ENCODE measurements at regions not wholly inside any gene's neighbourhood (a gene's known extent, or its start where the extent isn't known, plus 50 kb on each side); places are given as distances from the start of the nearest gene placed in this dataset.

DNA sequence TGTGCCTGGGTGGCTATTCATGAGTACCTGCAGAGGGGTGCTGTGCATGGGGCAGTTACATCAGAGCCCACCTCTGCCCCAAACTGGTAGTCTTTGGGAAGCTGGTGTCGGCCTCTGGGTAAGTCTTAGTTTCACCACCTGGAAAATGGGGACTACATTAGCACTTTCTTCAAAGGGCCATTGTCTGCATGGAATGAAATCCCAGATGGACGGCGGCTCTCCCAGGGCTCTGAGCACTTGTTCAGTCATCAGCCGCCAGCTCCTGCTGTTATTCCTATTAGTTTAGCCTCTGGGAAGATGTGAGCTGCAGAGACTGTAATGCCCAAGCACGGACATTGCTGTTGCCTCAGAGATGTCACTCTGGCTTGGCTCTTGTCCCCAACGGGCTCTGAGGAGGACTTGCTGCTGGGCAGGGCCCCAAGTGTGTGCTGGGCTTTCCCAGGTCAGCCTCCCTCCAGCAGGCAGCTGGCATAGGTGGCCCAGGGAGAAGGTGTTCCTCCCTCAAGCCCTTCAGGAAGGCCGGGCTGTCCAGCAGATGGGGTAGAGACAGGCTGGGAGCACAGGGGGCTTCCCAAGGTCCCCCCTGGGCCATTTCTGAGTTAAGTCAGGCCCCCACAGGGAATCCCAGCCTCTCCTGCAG is 268.3 kb downstream of the TFAP2C start:
- Histone ChIP-seq H4K20me1 (ENCODE audit: control insufficient read depth, insufficient read depth, low read depth, low read length) (no peaks in the 10 kb centered on the region), H3K36me3 (ENCODE audit: control insufficient read depth, low read length) (no peaks in the 10 kb centered on the region), H3K27ac (ENCODE audit: low read depth, low read length) (no peak overlapping the region), H3K4me3 (ENCODE audit: low read length) (no peak overlapping the region), H3F3A (ENCODE audit: control insufficient read depth, insufficient read depth) (no peaks in the 10 kb centered on the region), H3K4me1 (ENCODE audit: control insufficient read depth, low read length) (peaks cover 3% of the 10 kb centered on the region; the same call in 1 of the 2 replicates), H3K4me2 (ENCODE audit: low read length) (no peak overlapping the region), H3K79me2 (ENCODE audit: control insufficient read depth, low read length) (no peaks in the 10 kb centered on the region), H3K9me2 (replicated peaks; ENCODE audit: control insufficient read depth, low read length) (no peaks in the 10 kb centered on the region), H3K27me3 (ENCODE audit: control insufficient read depth, low read length) (peaks cover 3% of the 10 kb centered on the region), H3K9me3 (ENCODE audit: control insufficient read depth, insufficient read depth, low read length) (no peaks in the 10 kb centered on the region)
- TF ChIP-seq, protein P1, sequence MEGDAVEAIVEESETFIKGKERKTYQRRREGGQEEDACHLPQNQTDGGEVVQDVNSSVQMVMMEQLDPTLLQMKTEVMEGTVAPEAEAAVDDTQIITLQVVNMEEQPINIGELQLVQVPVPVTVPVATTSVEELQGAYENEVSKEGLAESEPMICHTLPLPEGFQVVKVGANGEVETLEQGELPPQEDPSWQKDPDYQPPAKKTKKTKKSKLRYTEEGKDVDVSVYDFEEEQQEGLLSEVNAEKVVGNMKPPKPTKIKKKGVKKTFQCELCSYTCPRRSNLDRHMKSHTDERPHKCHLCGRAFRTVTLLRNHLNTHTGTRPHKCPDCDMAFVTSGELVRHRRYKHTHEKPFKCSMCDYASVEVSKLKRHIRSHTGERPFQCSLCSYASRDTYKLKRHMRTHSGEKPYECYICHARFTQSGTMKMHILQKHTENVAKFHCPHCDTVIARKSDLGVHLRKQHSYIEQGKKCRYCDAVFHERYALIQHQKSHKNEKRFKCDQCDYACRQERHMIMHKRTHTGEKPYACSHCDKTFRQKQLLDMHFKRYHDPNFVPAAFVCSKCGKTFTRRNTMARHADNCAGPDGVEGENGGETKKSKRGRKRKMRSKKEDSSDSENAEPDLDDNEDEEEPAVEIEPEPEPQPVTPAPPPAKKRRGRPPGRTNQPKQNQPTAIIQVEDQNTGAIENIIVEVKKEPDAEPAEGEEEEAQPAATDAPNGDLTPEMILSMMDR (IDR thresholded peaks at IDR 0.05; ENCODE audit: low read depth, low read length, poor library complexity, severe bottlenecking) = no peak
- no peak for TF ChIP-seq EZH2phosphoT487 (IDR thresholded peaks at IDR 0.05; ENCODE audit: borderline replicate concordance, low read length)

DNA sequence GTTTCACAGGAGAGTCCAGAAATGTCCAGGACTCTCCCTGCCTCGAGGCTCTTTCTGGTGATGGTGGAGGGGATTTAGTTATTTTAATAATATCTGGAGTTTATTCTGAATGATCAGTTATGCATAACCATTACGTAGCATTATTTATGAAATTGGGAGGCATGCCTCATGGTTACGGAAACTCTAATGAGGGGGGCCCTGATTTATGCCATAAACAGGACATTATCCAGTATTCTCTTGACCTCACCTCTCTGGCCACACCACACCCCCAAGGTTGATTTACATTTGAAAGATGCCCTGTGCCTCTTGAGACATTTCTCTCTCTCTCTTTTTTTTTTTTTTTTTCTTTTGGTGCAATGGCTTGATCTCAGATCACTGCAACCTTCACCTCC is 268.8 kb downstream of the TFAP2C start:
- no peak overlapping the region for H3K27ac ChIP-seq (ENCODE audit: low read depth, low read length)
- peaks cover 3% of the 10 kb centered on the region for H3K27me3 ChIP-seq (ENCODE audit: control insufficient read depth, low read length)
- no peak overlapping the region for H3K4me3 ChIP-seq (ENCODE audit: low read length)
- no peaks in the 10 kb centered on the region for H3K79me2 ChIP-seq (ENCODE audit: control insufficient read depth, low read length)
- H4K20me1 ChIP-seq (ENCODE audit: control insufficient read depth, insufficient read depth, low read depth, low read length) = no peaks in the 10 kb centered on the region
- no peaks in the 10 kb centered on the region for H3K9me2 ChIP-seq (replicated peaks; ENCODE audit: control insufficient read depth, low read length)
- no peaks in the 10 kb centered on the region for H3K36me3 ChIP-seq (ENCODE audit: control insufficient read depth, low read length)
- H3K9me3 ChIP-seq (ENCODE audit: control insufficient read depth, insufficient read depth, low read length) = no peaks in the 10 kb centered on the region
- no peak overlapping the region for H3K4me2 ChIP-seq (ENCODE audit: low read length)
- peaks cover 3% of the 10 kb centered on the region; the same call in 1 of the 2 replicates for H3K4me1 ChIP-seq (ENCODE audit: control insufficient read depth, low read length)
- no peak for TF ChIP-seq EZH2phosphoT487 (IDR thresholded peaks at IDR 0.05; ENCODE audit: borderline replicate concordance, low read length)
- TF ChIP-seq, protein P1 (IDR thresholded peaks at IDR 0.05; ENCODE audit: low read depth, low read length, poor library complexity, severe bottlenecking) = no peak
- H3F3A ChIP-seq (ENCODE audit: control insufficient read depth, insufficient read depth) = no peaks in the 10 kb centered on the region

DNA sequence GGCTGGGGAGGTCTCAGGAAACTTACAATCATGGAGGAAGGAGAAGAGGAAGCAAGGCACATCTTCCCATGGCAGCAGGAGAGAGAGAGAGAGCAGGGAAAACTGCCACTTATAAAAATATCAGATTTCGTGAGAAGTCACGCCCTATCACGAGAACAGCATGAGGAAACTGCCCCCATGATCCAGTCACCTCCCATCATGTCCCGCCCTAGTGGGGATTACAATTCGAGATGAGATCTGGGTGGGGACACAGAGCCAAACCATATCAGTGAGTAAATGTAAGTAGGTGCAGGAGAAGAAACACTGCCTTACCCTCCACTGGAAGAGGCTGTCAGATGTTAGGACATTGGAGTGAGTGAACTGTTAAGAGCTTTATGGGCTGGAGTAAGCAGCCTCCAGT is 270.4 kb downstream of the TFAP2C start:
- Histone ChIP-seq H3K9me2 (replicated peaks; ENCODE audit: control insufficient read depth, low read length) (no peaks in the 10 kb centered on the region), H3K4me1 (ENCODE audit: control insufficient read depth, low read length) (no peaks in the 10 kb centered on the region), H3K9me3 (ENCODE audit: control insufficient read depth, insufficient read depth, low read length) (no peaks in the 10 kb centered on the region), H3K36me3 (ENCODE audit: control insufficient read depth, low read length) (no peaks in the 10 kb centered on the region), H3K27me3 (ENCODE audit: control insufficient read depth, low read length) (peaks cover 3% of the 10 kb centered on the region), H3K4me3 (ENCODE audit: low read length) (no peak overlapping the region), H3K79me2 (ENCODE audit: control insufficient read depth, low read length) (no peaks in the 10 kb centered on the region), H3K4me2 (ENCODE audit: low read length) (no peak overlapping the region), H3F3A (ENCODE audit: control insufficient read depth, insufficient read depth) (no peaks in the 10 kb centered on the region), H3K27ac (ENCODE audit: low read depth, low read length) (no peak overlapping the region), H4K20me1 (ENCODE audit: control insufficient read depth, insufficient read depth, low read depth, low read length) (no peaks in the 10 kb centered on the region)
- TF ChIP-seq EZH2phosphoT487 (IDR thresholded peaks at IDR 0.05; ENCODE audit: borderline replicate concordance, low read length) = no peak
- TF ChIP-seq, protein P1 (IDR thresholded peaks at IDR 0.05; ENCODE audit: low read depth, low read length, poor library complexity, severe bottlenecking) = no peak
